ENCODE measurements at regions not wholly inside any gene's neighbourhood (a gene's known extent, or its start where the extent isn't known, plus 50 kb on each side); places are given as distances from the start of the nearest gene placed in this dataset.
"Not testable (repeated sequence)": the region's sequence is repeated elsewhere in the genome, so short reads cannot be mapped to it uniquely, and the experiment has no call there.

- no peak for DNase-seq (ENCODE audit: low spot score)
Observed at GRCh38 chr2:21332993-21333625, 209.3 kb downstream of the TDRD15 start.

- no peak for DNase-seq (ENCODE audit: low spot score)
Observed at GRCh38 chr2:21333684-21334083, 209.9 kb downstream of the TDRD15 start.

GRCh38 chr2:21346984-21347383 is 223.2 kb downstream of the TDRD15 start:
- DNase-seq (ENCODE audit: low spot score) = no peak

GRCh38 chr2:21353879-21354679 is 230.3 kb downstream of the TDRD15 start:
- no peak for DNase-seq (ENCODE audit: low spot score)

- DNase-seq (ENCODE audit: low spot score) = no peak
Observed at GRCh38 chr2:21356086-21356856, 232.5 kb downstream of the TDRD15 start.

GRCh38 chr2:21356857-21357255 is 233.1 kb downstream of the TDRD15 start:
- no peak for DNase-seq (ENCODE audit: low spot score)

GRCh38 chr2:21358976-21359375 is 235.2 kb downstream of the TDRD15 start:
- DNase-seq (ENCODE audit: low spot score) = no peak

GRCh38 chr2:21361384-21361783 is 237.6 kb downstream of the TDRD15 start:
- DNase-seq (ENCODE audit: low spot score) = no peak

- no peak for DNase-seq (ENCODE audit: low spot score)
Observed at GRCh38 chr2:21361957-21362486, 238.3 kb downstream of the TDRD15 start.

- no peak for DNase-seq (ENCODE audit: low spot score)
Observed at GRCh38 chr2:21363364-21363763, 239.6 kb downstream of the TDRD15 start.

- no peak for DNase-seq (ENCODE audit: low spot score)
Observed at GRCh38 chr2:21367421-21367820, 243.7 kb downstream of the TDRD15 start.

- no peak for DNase-seq (ENCODE audit: low spot score)
Observed at GRCh38 chr2:21369787-21370186, 246.0 kb downstream of the TDRD15 start.

GRCh38 chr2:21371499-21372003 is 247.8 kb downstream of the TDRD15 start:
- DNase-seq (ENCODE audit: low spot score) = no peak

GRCh38 chr2:21372654-21373053 is 248.9 kb downstream of the TDRD15 start:
- peak; percentile 59 for DNase-seq (ENCODE audit: low spot score)

GRCh38 chr2:21376864-21377263 is 253.1 kb downstream of the TDRD15 start:
- DNase-seq (ENCODE audit: low spot score) = peak; percentile 37

GRCh38 chr2:21379140-21379539 is 255.4 kb downstream of the TDRD15 start:
- no peak for DNase-seq (ENCODE audit: low spot score)

- DNase-seq (ENCODE audit: low spot score) = not testable (repeated sequence)
Observed at GRCh38 chr2:21379668-21380067, 255.9 kb downstream of the TDRD15 start.

- DNase-seq (ENCODE audit: low spot score) = peak; percentile 92
Observed at GRCh38 chr2:21381421-21381820, 257.7 kb downstream of the TDRD15 start.

GRCh38 chr2:21382701-21383520 is 259.1 kb downstream of the TDRD15 start:
- peak; percentile 93 for DNase-seq (ENCODE audit: low spot score)

GRCh38 chr2:21386666-21387065 is 262.9 kb downstream of the TDRD15 start:
- DNase-seq (ENCODE audit: low spot score) = no peak

GRCh38 chr2:21392649-21393048 is 268.9 kb downstream of the TDRD15 start:
- no peak for DNase-seq (ENCODE audit: low spot score)
